Chondrocyte (in vitro differentiated cells): ENCODE measurements at regions not wholly inside any gene's neighbourhood (a gene's known extent, or its start where the extent isn't known, plus 50 kb on each side); places are given as distances from the start of the nearest gene placed in this dataset.

Experiments used
- DNase-seq: peaks from one replicate; pipeline ENCODE4 v3.0.0; 2021; ENCODE audit warnings: mixed read lengths, low spot score
- H3K27ac Mint-ChIP-seq: one replicate; pipeline ENCODE4 v1.8.0; 2021; ENCODE audit warnings: mild to moderate bottlenecking, moderate library complexity, mixed read lengths; ENCODE audit not compliant: unreplicated experiment
- H3K27me3 Mint-ChIP-seq: 2 replicates; pipeline ENCODE4 v1.8.0; 2021; ENCODE audit warnings: low read depth, mixed read lengths
- H3K36me3 Mint-ChIP-seq: 2 replicates; pipeline ENCODE4 v1.8.0; 2021; ENCODE audit warnings: low read depth, mixed read lengths
- H3K4me1 Mint-ChIP-seq: 2 replicates; pipeline ENCODE4 v1.8.0; 2021; ENCODE audit warnings: low read depth, mild to moderate bottlenecking, mixed read lengths
- H3K4me3 Mint-ChIP-seq: one replicate; pipeline ENCODE4 v1.8.0; 2021; ENCODE audit warnings: mild to moderate bottlenecking, moderate library complexity, mixed read lengths; ENCODE audit not compliant: unreplicated experiment
- H3K9me3 Mint-ChIP-seq: 2 replicates; pipeline ENCODE4 v1.8.0; 2021; ENCODE audit warnings: low read depth, mixed read lengths
- CTCF ChIP-seq: fragments of 200-600 bp; sonication (generic); IDR thresholded peaks from 2 replicates; pipeline ENCODE4 v1.5.0; 2021; ENCODE audit warnings: antibody characterized with exemption, mild to moderate bottlenecking, moderate library complexity

- Mint-ChIP-seq H3K9me3 (no peaks in the 10 kb centered on the region), H3K4me1 (no peaks in the 10 kb centered on the region), H3K27ac (no peak overlapping the region), H3K36me3 (no peaks in the 10 kb centered on the region), H3K4me3 (no peak overlapping the region), H3K27me3 (peaks cover 12% of the 10 kb centered on the region)
- TF ChIP-seq CTCF = no peak
- DNase-seq = no peak
Observed at GRCh38 chr5:155738616-155739015, 588.3 kb upstream of the SGCD start.

- peaks cover 3% of the 10 kb centered on the region for H3K9me3 Mint-ChIP-seq
- no peak for DNase-seq
- H3K4me3 Mint-ChIP-seq = no peak overlapping the region
- H3K27ac Mint-ChIP-seq = no peak overlapping the region
- no peaks in the 10 kb centered on the region for H3K36me3 Mint-ChIP-seq
- H3K27me3 Mint-ChIP-seq = peaks cover 2% of the 10 kb centered on the region
- no peaks in the 10 kb centered on the region for H3K4me1 Mint-ChIP-seq
- no peak for TF ChIP-seq CTCF
Observed at GRCh38 chr5:155746367-155747038, 580.5 kb upstream of the SGCD start.

- Mint-ChIP-seq H3K9me3 (peaks cover 3% of the 10 kb centered on the region), H3K27ac (no peak overlapping the region), H3K36me3 (no peaks in the 10 kb centered on the region), H3K4me1 (no peaks in the 10 kb centered on the region), H3K27me3 (peaks cover 2% of the 10 kb centered on the region), H3K4me3 (no peak overlapping the region)
- no peak for DNase-seq
- no peak for TF ChIP-seq CTCF
Observed at GRCh38 chr5:155750101-155750500, 576.9 kb upstream of the SGCD start.

GRCh38 chr5:155750571-155750970 is 576.4 kb upstream of the SGCD start:
- Mint-ChIP-seq H3K36me3 (no peaks in the 10 kb centered on the region), H3K4me1 (no peaks in the 10 kb centered on the region), H3K4me3 (no peak overlapping the region), H3K9me3 (peaks cover 3% of the 10 kb centered on the region), H3K27ac (no peak overlapping the region), H3K27me3 (peaks cover 2% of the 10 kb centered on the region)
- no peak for TF ChIP-seq CTCF
- no peak for DNase-seq

- H3K27me3 Mint-ChIP-seq = peaks cover 2% of the 10 kb centered on the region
- no peak for DNase-seq
- no peaks in the 10 kb centered on the region for H3K36me3 Mint-ChIP-seq
- H3K27ac Mint-ChIP-seq = no peak overlapping the region
- TF ChIP-seq CTCF = no peak
- H3K4me1 Mint-ChIP-seq = no peaks in the 10 kb centered on the region
- peaks cover 5% of the 10 kb centered on the region for H3K9me3 Mint-ChIP-seq
- no peak overlapping the region for H3K4me3 Mint-ChIP-seq
Observed at GRCh38 chr5:155753943-155754581, 572.9 kb upstream of the SGCD start.
